BLaER1 (cell line): ENCODE measurements at regions not wholly inside any gene's neighbourhood (a gene's known extent, or its start where the extent isn't known, plus 50 kb on each side); places are given as distances from the start of the nearest gene placed in this dataset.
A peak's percentile ranks its signal among the peaks of the same experiment; 100 is the strongest.

Source experiments
- H3K27ac ChIP-seq: shearing (Covaris generic); formaldehyde crosslinking; 2 replicates; pipeline ENCODE4 v1.8.1; 2022
- H3K27me3 ChIP-seq: shearing (Covaris generic); formaldehyde crosslinking; 2 replicates; pipeline ENCODE4 v1.8.1; 2022
- H3K36me3 ChIP-seq: shearing (Covaris generic); formaldehyde crosslinking; 2 replicates; pipeline ENCODE4 v1.8.1; 2022
- H3K4me1 ChIP-seq: shearing (Covaris generic); formaldehyde crosslinking; 2 replicates; pipeline ENCODE4 v1.8.1; 2022
- H3K4me2 ChIP-seq: shearing (Covaris generic); formaldehyde crosslinking; 2 replicates; pipeline ENCODE4 v1.8.1; 2022
- H3K4me3 ChIP-seq: shearing (Covaris generic); formaldehyde crosslinking; 2 replicates; pipeline ENCODE4 v1.8.1; 2022
- H3K9ac ChIP-seq: shearing (Covaris generic); formaldehyde crosslinking; 2 replicates; pipeline ENCODE4 v1.8.1; 2022
- H3K9me3 ChIP-seq: shearing (Covaris generic); formaldehyde crosslinking; 2 replicates; pipeline ENCODE4 v1.8.1; 2022
- H4K20me1 ChIP-seq: shearing (Covaris generic); formaldehyde crosslinking; 2 replicates; pipeline ENCODE4 v1.8.1; 2022
- Cebpa-rat ChIP-seq: shearing (Covaris generic); IDR thresholded peaks from 2 replicates; pipeline ENCODE4 v1.8.1; 2022

DNA sequence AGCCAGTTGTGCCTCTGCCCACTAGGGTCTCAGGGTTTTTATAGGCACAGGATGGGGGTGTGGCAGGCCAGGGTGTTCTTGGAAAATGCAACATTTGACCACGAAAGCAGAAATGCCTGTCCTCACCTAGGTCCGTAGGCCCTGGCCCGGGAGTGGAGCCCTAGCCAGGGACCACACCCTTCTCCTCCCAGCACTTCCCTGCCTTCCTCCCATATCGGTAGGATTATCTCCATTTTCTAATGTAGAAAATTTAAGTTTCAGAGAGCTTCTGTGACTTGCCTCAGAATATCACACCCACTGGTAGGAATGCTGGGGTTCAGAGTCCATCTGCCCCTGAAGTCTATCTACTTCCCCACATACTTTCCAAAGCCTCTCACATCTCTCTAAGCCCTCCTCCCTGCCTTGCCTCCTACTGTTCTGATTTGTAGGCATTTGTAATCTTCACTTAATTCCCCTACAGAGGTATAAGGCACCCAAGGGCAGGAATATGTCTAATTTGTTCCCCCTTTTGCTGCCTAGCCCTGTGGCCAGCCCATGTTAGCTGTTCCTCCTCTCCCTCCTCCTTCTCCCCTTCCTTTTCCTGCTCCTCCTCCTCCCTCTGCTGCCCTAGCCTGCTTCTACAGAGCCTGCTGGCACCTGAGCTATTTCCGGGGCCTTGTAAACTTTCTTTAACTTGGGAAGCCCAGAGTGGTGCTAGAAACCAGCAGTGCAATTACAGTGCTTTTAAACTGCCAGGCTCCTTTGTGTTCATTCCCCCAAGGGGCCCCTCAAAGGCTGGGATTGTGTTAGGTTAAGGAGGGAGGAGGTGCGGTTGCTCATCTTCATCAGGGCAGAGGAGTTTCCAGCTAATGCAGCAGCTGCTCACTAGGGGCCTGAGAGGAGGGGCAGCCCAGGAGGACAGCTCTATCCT lies 71.1 kb downstream of the MRPL46 start:
- Histone ChIP-seq H3K36me3 (no peaks in the 10 kb centered on the region), H4K20me1 (no peaks in the 10 kb centered on the region), H3K4me2 (peak overlapping the region; percentile 74), H3K9me3 (no peaks in the 10 kb centered on the region), H3K4me3 (no peak overlapping the region), H3K27me3 (no peaks in the 10 kb centered on the region), H3K27ac (peak overlapping the region; percentile 86), H3K9ac (peak overlapping the region; percentile 68), H3K4me1 (peaks cover 59% of the 10 kb centered on the region)
- TF ChIP-seq Cebpa-rat: no peak

DNA sequence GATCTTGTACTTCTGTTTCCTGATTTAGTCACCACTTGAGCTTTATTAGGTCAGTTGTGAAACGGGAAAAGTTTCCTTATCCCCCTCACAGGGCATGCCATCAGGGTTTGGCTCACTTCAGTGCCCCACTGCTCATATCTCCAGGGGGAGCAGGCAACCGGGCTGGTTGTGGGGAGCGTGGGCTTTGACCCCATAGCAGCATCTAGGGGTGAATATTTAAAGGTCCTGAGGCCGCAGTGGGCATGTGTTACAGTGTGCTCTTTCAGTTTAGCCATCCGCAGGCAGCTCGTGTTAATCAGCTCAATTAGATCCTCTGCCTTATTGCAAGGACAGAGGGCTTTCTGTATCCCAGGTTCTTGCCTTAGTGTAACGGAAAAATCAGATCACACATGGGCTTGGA lies 71.9 kb downstream of the MRPL46 start:
- H3K27ac ChIP-seq: peak overlapping the region; percentile 86; the same call in 1 of the 2 replicates
- H3K9me3 ChIP-seq: no peaks in the 10 kb centered on the region
- H3K27me3 ChIP-seq: no peaks in the 10 kb centered on the region
- H3K36me3 ChIP-seq: no peaks in the 10 kb centered on the region
- H4K20me1 ChIP-seq: no peaks in the 10 kb centered on the region
- peak overlapping the region; percentile 74; the same call in 1 of the 2 replicates for H3K4me2 ChIP-seq
- TF ChIP-seq Cebpa-rat: no peak
- no peak overlapping the region for H3K9ac ChIP-seq
- no peak overlapping the region for H3K4me3 ChIP-seq
- peaks cover 50% of the 10 kb centered on the region for H3K4me1 ChIP-seq

DNA sequence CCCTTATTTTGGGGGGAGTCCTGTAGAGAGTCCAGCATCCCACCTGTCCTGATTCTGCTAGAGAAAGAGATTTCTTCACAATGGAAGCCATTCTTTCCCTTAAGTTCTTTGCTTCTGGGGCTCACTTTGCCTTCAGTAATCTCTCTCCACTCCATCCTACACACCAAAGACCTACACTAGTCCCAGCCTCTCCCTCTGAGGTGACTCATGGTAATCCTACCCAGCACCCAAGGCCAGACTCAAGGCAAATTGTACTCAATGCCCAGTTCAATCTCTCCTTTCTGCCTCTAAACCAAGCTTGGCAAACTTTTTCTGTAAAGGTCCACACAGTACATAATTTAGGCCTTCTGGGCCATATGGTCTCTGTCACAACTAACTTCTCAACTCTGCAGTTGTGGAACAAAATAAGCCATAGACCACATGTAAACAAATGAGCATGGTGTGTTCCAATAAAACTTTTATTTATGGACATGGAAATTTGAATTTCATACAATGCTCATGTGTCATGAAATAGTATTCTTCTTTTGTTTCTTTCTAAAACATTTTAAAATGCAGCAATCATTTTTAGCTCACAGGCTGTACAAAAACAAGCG lies 72.5 kb downstream of the MRPL46 start:
- no peak for TF ChIP-seq Cebpa-rat
- no peaks in the 10 kb centered on the region for H4K20me1 ChIP-seq
- no peaks in the 10 kb centered on the region for H3K36me3 ChIP-seq
- H3K27ac ChIP-seq: no peak overlapping the region
- no peaks in the 10 kb centered on the region for H3K27me3 ChIP-seq
- H3K4me2 ChIP-seq: no peak overlapping the region
- H3K9me3 ChIP-seq: no peaks in the 10 kb centered on the region
- H3K4me1 ChIP-seq: peaks cover 44% of the 10 kb centered on the region
- no peak overlapping the region for H3K9ac ChIP-seq
- H3K4me3 ChIP-seq: no peak overlapping the region

DNA sequence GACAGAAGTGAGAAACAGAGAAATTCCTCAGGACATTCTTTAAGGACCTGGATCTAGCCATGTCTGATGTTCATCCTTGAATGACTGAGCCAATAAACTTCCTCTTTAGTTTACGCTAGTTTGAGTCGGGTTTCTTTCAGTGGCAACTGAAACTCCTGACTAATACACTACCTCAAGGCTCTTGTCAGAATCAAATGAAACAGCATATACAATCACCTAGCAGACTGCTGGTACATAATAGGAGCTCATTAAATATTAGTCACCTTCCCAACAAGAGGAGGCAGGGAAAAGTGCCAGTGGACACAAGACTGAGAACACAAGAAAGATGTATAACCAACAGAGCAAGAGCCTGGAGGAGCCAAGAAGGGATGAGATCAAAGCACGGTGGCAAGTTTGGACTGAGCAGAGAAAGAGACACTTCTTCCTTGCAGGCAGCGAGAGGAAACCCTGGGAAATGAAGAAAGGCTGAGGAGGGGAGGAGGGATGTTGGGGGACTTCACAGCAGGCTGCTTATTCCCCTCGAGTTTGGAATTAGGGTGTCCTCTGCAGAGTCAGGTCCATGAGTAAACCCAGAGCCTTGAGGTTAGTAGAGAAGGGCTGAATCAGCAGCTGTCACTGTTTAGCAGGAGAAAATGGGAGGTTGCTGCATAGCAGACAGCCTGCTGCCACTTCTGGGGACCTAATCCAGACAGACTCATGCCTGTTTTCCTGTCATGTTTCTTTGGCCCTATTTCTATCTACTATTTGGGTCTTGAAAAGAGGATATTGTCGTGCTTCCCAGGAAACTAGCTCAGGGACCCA lies 73.3 kb downstream of the MRPL46 start:
- H3K9me3 ChIP-seq: no peaks in the 10 kb centered on the region
- H3K9ac ChIP-seq: no peak overlapping the region
- TF ChIP-seq Cebpa-rat: no peak
- H3K36me3 ChIP-seq: no peaks in the 10 kb centered on the region
- no peaks in the 10 kb centered on the region for H4K20me1 ChIP-seq
- no peak overlapping the region for H3K4me2 ChIP-seq
- H3K4me3 ChIP-seq: no peak overlapping the region
- H3K27me3 ChIP-seq: no peaks in the 10 kb centered on the region
- no peak overlapping the region for H3K27ac ChIP-seq
- peaks cover 37% of the 10 kb centered on the region for H3K4me1 ChIP-seq

DNA sequence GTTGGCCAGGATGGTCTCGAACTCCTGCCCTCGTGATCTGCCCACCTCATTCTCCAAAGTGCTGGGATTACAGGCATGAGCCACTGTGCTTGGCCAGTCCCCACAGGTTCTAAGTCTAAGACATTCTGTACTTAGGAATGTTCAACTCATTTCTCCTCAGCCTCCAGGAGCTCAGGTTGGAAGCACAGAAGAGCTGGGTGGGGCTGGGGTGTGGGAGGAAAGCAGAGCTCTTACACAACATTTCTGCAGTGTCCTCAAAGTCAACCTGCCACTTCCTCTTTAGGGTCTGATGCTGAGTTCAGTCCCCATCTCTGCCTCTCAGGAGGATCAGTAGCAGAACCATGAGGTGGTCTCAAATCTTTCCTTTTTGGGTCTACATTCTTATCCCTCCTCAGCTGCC lies 75.5 kb downstream of the MRPL46 start:
- Histone ChIP-seq H3K27ac (no peak overlapping the region), H3K9ac (no peak overlapping the region), H3K4me2 (no peak overlapping the region), H3K9me3 (no peaks in the 10 kb centered on the region), H3K4me1 (peaks cover 15% of the 10 kb centered on the region), H3K36me3 (no peaks in the 10 kb centered on the region), H3K4me3 (no peak overlapping the region), H4K20me1 (no peaks in the 10 kb centered on the region), H3K27me3 (no peaks in the 10 kb centered on the region)
- TF ChIP-seq Cebpa-rat: no peak

DNA sequence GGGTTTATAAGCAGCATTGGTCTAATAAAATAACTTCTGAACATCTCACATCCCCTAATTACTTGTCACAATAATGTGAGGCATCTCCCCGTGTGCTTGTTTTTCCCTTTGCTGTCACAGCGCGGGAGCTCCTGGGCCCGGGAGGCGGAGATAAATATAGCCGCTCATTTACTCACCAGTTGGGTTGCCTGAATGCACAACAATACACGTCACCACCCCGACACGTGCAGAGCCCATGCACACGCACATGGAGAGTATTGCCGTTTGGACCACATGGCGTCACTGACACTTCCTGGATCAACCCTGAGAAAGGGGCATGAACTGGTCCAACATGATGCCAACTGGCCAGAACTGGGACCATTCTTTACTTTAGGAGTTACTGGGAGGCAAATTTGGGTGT lies 76.2 kb downstream of the MRPL46 start:
- Histone ChIP-seq H3K9me3 (no peaks in the 10 kb centered on the region), H3K4me2 (no peak overlapping the region), H3K4me1 (peaks cover 8% of the 10 kb centered on the region), H3K9ac (no peak overlapping the region), H3K4me3 (no peak overlapping the region), H3K36me3 (no peaks in the 10 kb centered on the region), H3K27ac (no peak overlapping the region), H4K20me1 (no peaks in the 10 kb centered on the region), H3K27me3 (no peaks in the 10 kb centered on the region)
- no peak for TF ChIP-seq Cebpa-rat

DNA sequence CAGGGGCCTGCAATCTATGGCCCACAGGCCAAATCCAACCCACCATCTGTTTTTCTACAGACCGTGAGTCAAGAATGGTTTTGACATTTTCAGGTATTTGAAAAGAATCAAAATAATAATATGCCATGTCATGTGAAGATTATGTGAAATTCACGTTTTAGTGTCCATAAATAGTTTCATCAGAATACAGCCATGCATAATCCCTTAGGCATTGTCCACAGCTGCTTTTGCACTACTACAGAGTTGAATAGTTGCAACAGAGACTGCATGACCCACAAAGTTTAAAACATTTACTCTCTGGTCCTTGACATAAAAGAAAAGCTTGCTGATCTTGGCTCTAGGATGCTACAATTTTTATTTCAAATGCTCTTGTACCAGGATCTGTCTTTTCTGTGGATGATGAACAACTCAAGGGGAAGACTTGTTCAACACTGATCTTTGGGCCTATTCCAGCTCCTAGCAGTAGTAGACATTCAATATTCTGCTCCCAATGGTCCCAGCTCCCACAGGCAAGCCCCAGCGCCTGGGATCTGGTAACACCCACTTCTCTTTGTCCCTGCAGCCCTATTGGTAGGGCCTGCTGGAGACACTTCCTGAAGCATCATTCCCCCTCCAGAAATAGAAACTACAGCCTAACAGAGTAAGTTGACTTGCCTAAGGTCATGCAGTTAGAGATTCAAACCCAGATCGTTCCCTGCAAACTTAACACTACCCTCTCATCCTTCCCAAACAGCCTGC lies 76.9 kb downstream of the MRPL46 start:
- H3K4me2 ChIP-seq: no peak overlapping the region
- no peak overlapping the region for H3K27ac ChIP-seq
- H4K20me1 ChIP-seq: no peaks in the 10 kb centered on the region
- H3K27me3 ChIP-seq: no peaks in the 10 kb centered on the region
- H3K9me3 ChIP-seq: no peaks in the 10 kb centered on the region
- H3K36me3 ChIP-seq: no peaks in the 10 kb centered on the region
- peaks cover under 1% of the 10 kb centered on the region; the same call in 1 of the 2 replicates for H3K4me1 ChIP-seq
- H3K4me3 ChIP-seq: no peak overlapping the region
- no peak overlapping the region for H3K9ac ChIP-seq
- no peak for TF ChIP-seq Cebpa-rat

DNA sequence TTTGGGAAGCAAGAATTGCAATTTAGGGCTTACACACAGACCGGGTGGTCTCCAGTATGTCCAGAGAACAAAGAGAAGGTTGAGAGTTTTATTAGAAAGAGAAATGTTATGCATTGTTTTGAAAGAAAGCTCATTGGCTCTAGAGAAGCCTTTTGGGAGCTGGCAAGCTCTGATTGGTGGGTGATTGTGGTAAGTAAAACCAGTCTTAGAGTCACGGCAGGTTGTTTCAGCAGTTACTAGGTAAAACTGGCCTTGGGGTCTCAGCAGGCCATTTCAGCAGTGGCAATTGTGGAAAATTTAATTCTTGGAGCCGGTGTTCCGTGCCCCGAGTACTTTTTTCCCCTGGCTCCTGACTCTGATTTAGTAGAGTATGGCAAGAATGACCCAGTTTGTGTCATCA lies 78.1 kb downstream of the MRPL46 start:
- no peaks in the 10 kb centered on the region for H3K27me3 ChIP-seq
- H3K36me3 ChIP-seq: no peaks in the 10 kb centered on the region
- no peaks in the 10 kb centered on the region for H3K9me3 ChIP-seq
- no peak overlapping the region for H3K9ac ChIP-seq
- H3K4me2 ChIP-seq: no peak overlapping the region
- TF ChIP-seq Cebpa-rat: no peak
- no peaks in the 10 kb centered on the region for H4K20me1 ChIP-seq
- H3K27ac ChIP-seq: no peak overlapping the region
- H3K4me3 ChIP-seq: no peak overlapping the region
- H3K4me1 ChIP-seq: no peaks in the 10 kb centered on the region

DNA sequence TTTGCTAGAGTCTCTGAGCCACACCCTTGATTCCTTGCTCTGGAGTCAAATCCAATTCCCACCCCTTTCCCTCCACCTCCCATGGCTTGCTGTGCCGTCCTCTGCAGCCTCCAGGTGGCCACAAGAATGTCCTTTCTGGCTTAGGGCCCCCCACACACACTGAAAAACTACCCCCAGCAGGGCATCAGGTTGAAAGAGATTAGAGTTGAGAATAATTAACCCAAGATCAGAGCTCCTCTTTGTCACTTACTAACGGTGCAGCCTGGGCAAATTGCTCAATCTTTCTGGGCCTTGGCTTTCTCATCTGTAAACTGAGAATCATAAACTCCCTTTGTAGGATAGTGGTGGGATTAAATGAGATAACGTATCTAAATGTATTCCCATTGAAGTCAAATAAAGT lies 78.5 kb downstream of the MRPL46 start:
- H3K27me3 ChIP-seq: no peaks in the 10 kb centered on the region
- H3K4me2 ChIP-seq: no peak overlapping the region
- H3K9ac ChIP-seq: no peak overlapping the region
- no peaks in the 10 kb centered on the region for H3K4me1 ChIP-seq
- H4K20me1 ChIP-seq: no peaks in the 10 kb centered on the region
- H3K9me3 ChIP-seq: no peaks in the 10 kb centered on the region
- no peak overlapping the region for H3K27ac ChIP-seq
- no peak overlapping the region for H3K4me3 ChIP-seq
- no peaks in the 10 kb centered on the region for H3K36me3 ChIP-seq
- no peak for TF ChIP-seq Cebpa-rat
